ENCODE measurements at regions not wholly inside any gene's neighbourhood (a gene's known extent, or its start where the extent isn't known, plus 50 kb on each side); places are given as distances from the start of the nearest gene placed in this dataset.

DNA sequence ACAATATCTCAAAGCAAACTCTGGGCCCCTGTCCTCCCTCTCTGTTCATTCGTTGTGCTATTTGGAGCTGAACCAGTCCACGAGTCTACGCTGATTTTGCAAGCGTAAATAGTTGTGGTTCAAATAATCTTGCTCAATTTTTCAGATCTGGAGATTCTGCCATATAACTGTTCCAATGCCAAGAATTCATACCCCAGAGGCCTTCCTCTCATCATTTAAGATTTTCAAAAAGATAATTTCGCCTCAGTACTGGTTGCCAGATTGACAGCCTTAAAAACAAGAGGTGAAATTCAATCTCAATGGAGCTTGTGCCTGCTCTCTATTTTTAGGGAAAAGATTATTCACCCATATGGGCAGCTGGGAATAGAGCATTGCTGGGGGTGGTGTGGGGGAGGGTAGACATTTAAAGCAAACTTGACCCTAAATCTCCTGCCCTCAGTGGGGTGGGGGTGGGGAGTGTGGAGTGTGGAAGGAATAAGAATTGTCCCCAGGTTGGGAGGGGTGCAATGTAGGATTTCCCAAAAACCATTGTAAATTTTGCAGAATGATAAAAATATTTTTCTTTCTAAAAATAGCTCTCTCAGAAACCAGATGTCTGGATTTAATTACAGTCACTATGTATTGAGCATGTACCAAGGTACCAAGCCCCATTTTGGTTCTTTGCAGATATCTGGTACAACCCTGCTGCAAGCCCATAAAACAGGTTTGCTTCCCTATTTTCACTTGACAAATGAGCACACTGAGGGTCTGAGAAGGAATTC, 104.7 kb upstream of the EEPD1 start:
- DNase-seq, result no peak
- WGBS, 5 donors, result 50 to 79% (median 62%) methylated on average over 5 of the region's 5 CpGs

DNA sequence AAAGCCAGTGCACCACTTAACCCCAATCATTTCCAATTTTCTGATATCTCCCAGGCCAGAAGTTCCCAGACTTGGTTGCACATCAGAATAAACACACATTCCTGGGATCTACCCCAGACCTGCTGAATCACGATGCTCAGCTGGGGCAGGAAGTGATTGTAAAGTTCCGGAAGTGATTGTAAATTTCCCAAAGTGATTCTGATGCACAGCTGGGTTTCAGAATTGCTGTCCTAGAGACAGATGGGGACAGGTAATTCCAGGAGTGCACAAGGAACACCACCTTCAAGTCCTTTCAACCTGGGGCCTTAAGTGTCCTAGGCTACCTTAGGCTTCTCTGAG, 104.2 kb upstream of the EEPD1 start:
- no peaks in the 10 kb centered on the region for H3K27me3 ChIP-seq (replicated peaks in 1 of 7)
- no peak for DNase-seq
- H3K27ac ChIP-seq, result peak overlapping the region in 1 of 8 donors; percentile 32
- H3K4me3 ChIP-seq, result no peak overlapping the region
- 7 to 31% (median 13%) methylated on average over 2 of the region's 2 CpGs for WGBS, 5 donors
- no peak for TF ChIP-seq POLR2AphosphoS5 (IDR thresholded peaks at IDR 0.05)
- TF ChIP-seq POLR2A (IDR thresholded peaks at IDR 0.05), result no peak
- TF ChIP-seq, protein P1, sequence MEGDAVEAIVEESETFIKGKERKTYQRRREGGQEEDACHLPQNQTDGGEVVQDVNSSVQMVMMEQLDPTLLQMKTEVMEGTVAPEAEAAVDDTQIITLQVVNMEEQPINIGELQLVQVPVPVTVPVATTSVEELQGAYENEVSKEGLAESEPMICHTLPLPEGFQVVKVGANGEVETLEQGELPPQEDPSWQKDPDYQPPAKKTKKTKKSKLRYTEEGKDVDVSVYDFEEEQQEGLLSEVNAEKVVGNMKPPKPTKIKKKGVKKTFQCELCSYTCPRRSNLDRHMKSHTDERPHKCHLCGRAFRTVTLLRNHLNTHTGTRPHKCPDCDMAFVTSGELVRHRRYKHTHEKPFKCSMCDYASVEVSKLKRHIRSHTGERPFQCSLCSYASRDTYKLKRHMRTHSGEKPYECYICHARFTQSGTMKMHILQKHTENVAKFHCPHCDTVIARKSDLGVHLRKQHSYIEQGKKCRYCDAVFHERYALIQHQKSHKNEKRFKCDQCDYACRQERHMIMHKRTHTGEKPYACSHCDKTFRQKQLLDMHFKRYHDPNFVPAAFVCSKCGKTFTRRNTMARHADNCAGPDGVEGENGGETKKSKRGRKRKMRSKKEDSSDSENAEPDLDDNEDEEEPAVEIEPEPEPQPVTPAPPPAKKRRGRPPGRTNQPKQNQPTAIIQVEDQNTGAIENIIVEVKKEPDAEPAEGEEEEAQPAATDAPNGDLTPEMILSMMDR (IDR thresholded peaks at IDR 0.05 in 8 of 11, conservative IDR thresholded peaks at IDR 0.05 in 3 of 11), result no peak
- intact Hi-C loops (cut with DNase I; ENCODE audit: low total_unique reads), result no loop called here
- H3K36me3 ChIP-seq, result no peaks in the 10 kb centered on the region
- H3K4me1 ChIP-seq, result peaks cover 0 to 44% (median 13%) of the 10 kb centered on the region in 6 donors
- no peaks in the 10 kb centered on the region for H3K9me3 ChIP-seq

More for the DNA sequence above, 104.7 kb upstream of the EEPD1 start:
- Histone ChIP-seq H3K9me3 (no peaks in the 10 kb centered on the region), H3K4me1 (peaks cover 0 to 44% (median 14%) of the 10 kb centered on the region in 6 donors), H3K36me3 (no peaks in the 10 kb centered on the region), H3K27me3 (replicated peaks in 1 of 7) (no peaks in the 10 kb centered on the region), H3K27ac (peak overlapping the region in 3 of 8 donors; percentile 30 to 54 (median 38)), H3K4me3 (no peak overlapping the region)
- TF ChIP-seq POLR2AphosphoS5 (IDR thresholded peaks at IDR 0.05), result peak in 1 of 3 donors; percentile 7
- TF ChIP-seq, protein P1 (IDR thresholded peaks at IDR 0.05 in 8 of 11, conservative IDR thresholded peaks at IDR 0.05 in 3 of 11), result no peak
- no peak for TF ChIP-seq POLR2A (IDR thresholded peaks at IDR 0.05)
- intact Hi-C loops (cut with DNase I; ENCODE audit: low total_unique reads), result no loop called here

DNA sequence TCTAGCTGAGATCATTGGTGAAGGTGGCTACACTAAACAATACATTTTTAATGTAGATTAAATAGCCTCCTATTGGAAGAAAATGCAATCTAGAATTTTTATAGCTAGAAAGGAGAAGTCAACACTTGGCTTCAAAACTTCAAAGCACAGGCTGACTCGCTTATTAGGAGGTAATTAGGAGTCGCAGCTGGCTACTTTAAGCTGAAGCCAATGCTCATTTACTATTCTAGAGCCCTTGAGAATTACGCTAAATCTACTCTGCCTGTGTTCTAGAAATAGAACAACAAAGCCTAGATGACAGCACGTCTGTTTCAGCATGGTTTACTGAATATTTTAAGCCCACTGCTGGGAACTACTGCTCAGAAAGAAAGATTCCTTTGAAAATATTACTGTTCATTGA, 101.6 kb upstream of the EEPD1 start:
- Histone ChIP-seq H3K27me3 (replicated peaks in 1 of 7) (no peaks in the 10 kb centered on the region), H3K4me1 (peaks cover 0 to 20% (median 7%) of the 10 kb centered on the region in 6 donors), H3K9me3 (no peaks in the 10 kb centered on the region), H3K27ac (no peak overlapping the region), H3K36me3 (no peaks in the 10 kb centered on the region), H3K4me3 (no peak overlapping the region)
- DNase-seq, result no peak
- no peak for TF ChIP-seq POLR2AphosphoS5 (IDR thresholded peaks at IDR 0.05)
- TF ChIP-seq, protein P1 (IDR thresholded peaks at IDR 0.05 in 8 of 11, conservative IDR thresholded peaks at IDR 0.05 in 3 of 11), result no peak
- TF ChIP-seq POLR2A (IDR thresholded peaks at IDR 0.05), result no peak
- WGBS, 5 donors, result 53 to 83% (median 70%) methylated on average over 4 of the region's 4 CpGs
- intact Hi-C loops (cut with DNase I; ENCODE audit: low total_unique reads), result no loop called here

DNA sequence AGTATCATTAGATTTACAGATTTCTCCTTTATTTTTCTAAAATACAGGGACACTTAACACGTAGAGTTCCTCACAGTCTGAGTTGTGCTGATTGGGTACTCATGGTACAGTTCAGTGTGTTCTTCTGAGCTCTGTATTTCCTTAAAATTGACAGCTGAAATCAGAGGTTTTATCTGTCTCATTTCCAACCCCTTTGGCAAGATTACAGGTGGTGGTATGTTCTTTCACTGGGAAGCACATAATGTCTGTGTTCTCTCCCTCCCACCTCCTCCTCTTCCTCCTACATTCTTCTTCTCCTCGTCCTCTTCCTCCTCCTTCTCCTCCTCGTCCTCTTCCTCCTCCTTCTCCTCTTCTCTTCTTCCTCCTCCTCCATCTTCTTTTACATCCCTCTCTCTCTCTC, 99.5 kb upstream of the EEPD1 start:
- H3K27ac ChIP-seq, result no peak overlapping the region
- H3K9me3 ChIP-seq, result no peaks in the 10 kb centered on the region
- no peak overlapping the region for H3K4me3 ChIP-seq
- no peak for DNase-seq
- no peaks in the 10 kb centered on the region for H3K27me3 ChIP-seq (replicated peaks in 1 of 7)
- peaks cover 0 to 22% (median 5%) of the 10 kb centered on the region in 6 donors for H3K4me1 ChIP-seq
- WGBS, 5 donors, result 47 to 71% (median 68%) methylated on average over 3 of the region's 3 CpGs
- TF ChIP-seq POLR2AphosphoS5 (IDR thresholded peaks at IDR 0.05), result no peak
- TF ChIP-seq, protein P1 (IDR thresholded peaks at IDR 0.05 in 8 of 11, conservative IDR thresholded peaks at IDR 0.05 in 3 of 11), result no peak
- TF ChIP-seq POLR2A (IDR thresholded peaks at IDR 0.05), result no peak
- no peaks in the 10 kb centered on the region for H3K36me3 ChIP-seq
- intact Hi-C loops (cut with DNase I; ENCODE audit: low total_unique reads), result no loop called here

Measured in spleen (tissue), 11 donors.